ENCODE measurements at regions not wholly inside any gene's neighbourhood (a gene's known extent, or its start where the extent isn't known, plus 50 kb on each side); places are given as distances from the start of the nearest gene placed in this dataset.

- H3K27ac Mint-ChIP-seq (ENCODE audit: low read depth): no peak overlapping the region
- no peak overlapping the region for H3K4me3 Mint-ChIP-seq
- H3K27me3 Mint-ChIP-seq: peaks cover 22% of the 10 kb centered on the region
- H3K9me3 Mint-ChIP-seq: no peaks in the 10 kb centered on the region
- ATAC-seq (replicated peaks; ENCODE audit: extremely low read depth, poor library complexity, severe bottlenecking) (no peak), DNase-seq (ENCODE audit: low spot score in 2 of 2) (no peak)
- H3K4me1 Mint-ChIP-seq: no peaks in the 10 kb centered on the region
- H3K36me3 Mint-ChIP-seq (ENCODE audit: insufficient read depth): peaks cover 2% of the 10 kb centered on the region
Measured at GRCh38 chr12:102702447-102703114, 214.5 kb downstream of the PAH start.

GRCh38 chr12:102696045-102696444 is 215.7 kb upstream of the IGF1 start:
- H3K27me3 Mint-ChIP-seq: peaks cover 33% of the 10 kb centered on the region
- no peak overlapping the region for H3K4me3 Mint-ChIP-seq
- H3K9me3 Mint-ChIP-seq: peaks cover 4% of the 10 kb centered on the region
- H3K27ac Mint-ChIP-seq (ENCODE audit: low read depth): no peak overlapping the region
- H3K4me1 Mint-ChIP-seq: no peaks in the 10 kb centered on the region
- DNase-seq (ENCODE audit: low spot score in 2 of 2) (no peak), ATAC-seq (replicated peaks; ENCODE audit: extremely low read depth, poor library complexity, severe bottlenecking) (no peak)
- H3K36me3 Mint-ChIP-seq (ENCODE audit: insufficient read depth): no peaks in the 10 kb centered on the region

DNA sequence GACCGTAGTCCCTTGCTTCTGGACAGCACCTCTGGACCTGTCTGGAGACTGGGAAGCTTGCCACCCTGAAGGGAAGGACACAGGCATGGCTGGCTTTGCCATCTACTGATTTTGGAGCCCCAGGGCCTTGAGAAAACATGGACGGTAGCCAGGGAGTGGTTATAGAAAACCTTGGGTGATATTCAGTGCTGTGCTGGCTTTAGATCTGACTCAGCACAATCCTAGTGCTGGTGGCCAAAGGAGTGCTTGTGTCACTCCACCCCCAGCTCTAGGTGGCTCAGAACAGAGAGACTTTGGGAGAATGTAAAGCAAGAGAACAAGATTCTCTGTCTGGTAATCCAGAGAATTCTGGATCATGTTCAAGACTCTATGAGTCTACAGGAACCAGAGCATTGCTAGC is 214.5 kb upstream of the IGF1 start:
- no peak for ATAC-seq (replicated peaks; ENCODE audit: extremely low read depth, poor library complexity, severe bottlenecking)
- no peak for DNase-seq (ENCODE audit: low spot score in 2 of 2)
- Mint-ChIP-seq H3K4me1 (no peaks in the 10 kb centered on the region), H3K9me3 (peaks cover 4% of the 10 kb centered on the region), H3K36me3 (ENCODE audit: insufficient read depth) (no peaks in the 10 kb centered on the region), H3K27ac (ENCODE audit: low read depth) (no peak overlapping the region), H3K27me3 (peaks cover 33% of the 10 kb centered on the region), H3K4me3 (no peak overlapping the region)

- Mint-ChIP-seq H3K27ac (ENCODE audit: low read depth) (no peak overlapping the region), H3K27me3 (peaks cover 29% of the 10 kb centered on the region), H3K4me3 (no peak overlapping the region), H3K36me3 (ENCODE audit: insufficient read depth) (no peaks in the 10 kb centered on the region), H3K4me1 (no peaks in the 10 kb centered on the region), H3K9me3 (peaks cover 4% of the 10 kb centered on the region)
- DNase-seq (ENCODE audit: low spot score in 2 of 2) (no peak), ATAC-seq (replicated peaks; ENCODE audit: extremely low read depth, poor library complexity, severe bottlenecking) (no peak)
Measured at GRCh38 chr12:102691773-102692555, 211.6 kb upstream of the IGF1 start.

GRCh38 chr12:102690253-102690652 is 209.9 kb upstream of the IGF1 start:
- ATAC-seq (replicated peaks; ENCODE audit: extremely low read depth, poor library complexity, severe bottlenecking) (no peak), DNase-seq (ENCODE audit: low spot score in 2 of 2) (no peak)
- no peak overlapping the region for H3K4me3 Mint-ChIP-seq
- H3K36me3 Mint-ChIP-seq (ENCODE audit: insufficient read depth): no peaks in the 10 kb centered on the region
- H3K27ac Mint-ChIP-seq (ENCODE audit: low read depth): no peak overlapping the region
- peaks cover 4% of the 10 kb centered on the region for H3K9me3 Mint-ChIP-seq
- H3K27me3 Mint-ChIP-seq: peaks cover 33% of the 10 kb centered on the region
- H3K4me1 Mint-ChIP-seq: no peaks in the 10 kb centered on the region

DNA sequence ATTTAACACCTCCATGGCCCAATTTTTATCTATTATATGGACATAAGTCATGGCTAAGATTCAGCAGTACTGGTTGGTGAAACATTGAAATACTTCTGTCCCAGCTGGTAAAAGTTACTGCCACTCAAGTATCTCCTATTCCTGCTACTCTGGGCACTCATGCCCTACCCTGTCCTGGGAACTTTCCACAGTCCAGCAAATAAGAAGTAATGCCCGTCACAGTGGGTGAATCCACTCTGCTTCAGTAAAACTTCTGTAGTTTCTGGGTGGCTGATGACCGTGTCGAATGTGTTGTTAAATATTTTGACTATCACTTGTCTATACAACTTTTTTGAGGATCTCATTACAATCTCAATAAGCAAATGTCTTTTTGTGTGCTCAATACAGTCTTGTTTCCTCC is 209.3 kb upstream of the IGF1 start:
- Mint-ChIP-seq H3K4me3 (no peak overlapping the region), H3K27ac (ENCODE audit: low read depth) (no peak overlapping the region), H3K9me3 (peaks cover 4% of the 10 kb centered on the region), H3K4me1 (no peaks in the 10 kb centered on the region), H3K27me3 (peaks cover 33% of the 10 kb centered on the region), H3K36me3 (ENCODE audit: insufficient read depth) (no peaks in the 10 kb centered on the region)
- ATAC-seq (replicated peaks; ENCODE audit: extremely low read depth, poor library complexity, severe bottlenecking): no peak
- DNase-seq (ENCODE audit: low spot score in 2 of 2): no peak

DNA sequence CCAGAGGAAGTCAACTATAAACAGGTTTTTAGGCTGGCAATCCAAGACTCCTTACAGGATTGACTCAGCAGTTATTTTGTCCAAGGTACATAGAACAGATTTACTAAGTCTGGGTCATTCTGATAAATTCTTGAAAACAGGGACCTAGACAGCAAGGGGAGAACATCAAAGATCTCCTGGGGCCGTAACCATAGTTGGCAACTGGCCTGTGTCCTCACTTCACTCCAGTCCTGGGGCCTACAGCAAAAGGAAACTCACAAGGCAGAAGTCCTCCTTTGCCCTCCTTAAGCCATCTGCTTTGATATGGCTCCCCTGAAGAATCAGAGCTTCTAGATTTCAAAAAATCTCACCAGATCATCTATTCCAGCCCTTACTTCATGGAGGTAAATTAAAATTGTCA is 207.2 kb upstream of the IGF1 start:
- no peak for DNase-seq (ENCODE audit: low spot score in 2 of 2)
- no peak for ATAC-seq (replicated peaks; ENCODE audit: extremely low read depth, poor library complexity, severe bottlenecking)
- no peaks in the 10 kb centered on the region for H3K4me1 Mint-ChIP-seq
- H3K36me3 Mint-ChIP-seq (ENCODE audit: insufficient read depth): no peaks in the 10 kb centered on the region
- no peaks in the 10 kb centered on the region for H3K9me3 Mint-ChIP-seq
- no peak overlapping the region for H3K4me3 Mint-ChIP-seq
- peaks cover 20% of the 10 kb centered on the region for H3K27me3 Mint-ChIP-seq
- no peak overlapping the region for H3K27ac Mint-ChIP-seq (ENCODE audit: low read depth)

GRCh38 chr12:102685841-102686240 is 205.5 kb upstream of the IGF1 start:
- no peaks in the 10 kb centered on the region for H3K9me3 Mint-ChIP-seq
- H3K27ac Mint-ChIP-seq (ENCODE audit: low read depth): no peak overlapping the region
- no peak for DNase-seq (ENCODE audit: low spot score in 2 of 2)
- no peak for ATAC-seq (replicated peaks; ENCODE audit: extremely low read depth, poor library complexity, severe bottlenecking)
- peaks cover 13% of the 10 kb centered on the region for H3K27me3 Mint-ChIP-seq
- H3K4me3 Mint-ChIP-seq: no peak overlapping the region
- H3K36me3 Mint-ChIP-seq (ENCODE audit: insufficient read depth): no peaks in the 10 kb centered on the region
- no peaks in the 10 kb centered on the region for H3K4me1 Mint-ChIP-seq

- no peak for DNase-seq (ENCODE audit: low spot score in 2 of 2)
- Mint-ChIP-seq H3K9me3 (no peaks in the 10 kb centered on the region), H3K4me1 (no peaks in the 10 kb centered on the region), H3K36me3 (ENCODE audit: insufficient read depth) (no peaks in the 10 kb centered on the region), H3K27me3 (peaks cover 13% of the 10 kb centered on the region), H3K27ac (ENCODE audit: low read depth) (no peak overlapping the region), H3K4me3 (no peak overlapping the region)
- no peak for ATAC-seq (replicated peaks; ENCODE audit: extremely low read depth, poor library complexity, severe bottlenecking)
Measured at GRCh38 chr12:102685172-102685571, 204.8 kb upstream of the IGF1 start.

DNA sequence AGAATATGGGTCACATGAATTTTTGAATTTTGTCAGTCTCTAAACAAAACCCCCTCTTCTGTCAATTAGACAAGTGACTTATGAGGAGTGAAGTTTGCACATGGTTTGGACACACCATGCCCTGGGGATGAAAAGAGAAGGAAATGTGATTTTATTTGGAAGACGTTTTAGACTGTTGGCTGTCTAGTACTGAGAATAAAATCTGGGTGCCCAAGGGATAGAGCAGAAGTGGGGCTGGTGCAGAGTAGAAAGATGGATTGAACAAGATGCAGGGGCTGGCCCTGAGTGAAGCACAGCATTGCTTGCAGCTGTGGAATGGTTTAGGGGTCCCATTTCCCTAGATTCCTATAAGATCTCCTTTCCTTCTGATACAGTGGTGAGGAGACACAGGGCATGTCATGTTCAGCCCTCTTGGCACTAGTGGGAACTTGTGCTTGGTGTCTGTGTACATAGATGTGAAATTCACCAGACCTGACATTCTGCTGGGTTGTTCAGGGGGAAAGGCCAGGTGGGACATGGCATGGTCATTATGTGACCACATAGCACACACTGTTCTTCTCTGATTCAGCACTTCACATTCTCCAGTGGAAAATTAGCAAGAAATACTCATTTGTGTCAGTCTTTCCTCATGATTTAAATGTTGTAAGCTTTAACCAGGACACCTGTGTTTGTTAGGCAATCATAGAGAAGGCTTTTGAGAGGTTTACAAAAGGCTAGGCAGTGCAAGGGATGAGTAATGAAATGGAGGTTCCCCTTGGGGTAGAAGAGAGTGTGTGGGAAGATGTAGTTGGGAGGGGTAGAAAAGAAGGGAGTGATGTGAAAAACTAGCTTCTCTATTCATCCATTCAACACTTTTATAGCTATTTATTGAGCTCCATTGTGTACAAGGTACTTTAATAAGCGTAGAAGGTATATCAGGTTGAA is 202.3 kb upstream of the IGF1 start:
- Mint-ChIP-seq H3K9me3 (no peaks in the 10 kb centered on the region), H3K4me1 (no peaks in the 10 kb centered on the region), H3K27me3 (peaks cover 10% of the 10 kb centered on the region), H3K27ac (ENCODE audit: low read depth) (no peak overlapping the region), H3K4me3 (no peak overlapping the region), H3K36me3 (ENCODE audit: insufficient read depth) (no peaks in the 10 kb centered on the region)
- no peak for DNase-seq (ENCODE audit: low spot score in 2 of 2)
- no peak for ATAC-seq (replicated peaks; ENCODE audit: extremely low read depth, poor library complexity, severe bottlenecking)

DNA sequence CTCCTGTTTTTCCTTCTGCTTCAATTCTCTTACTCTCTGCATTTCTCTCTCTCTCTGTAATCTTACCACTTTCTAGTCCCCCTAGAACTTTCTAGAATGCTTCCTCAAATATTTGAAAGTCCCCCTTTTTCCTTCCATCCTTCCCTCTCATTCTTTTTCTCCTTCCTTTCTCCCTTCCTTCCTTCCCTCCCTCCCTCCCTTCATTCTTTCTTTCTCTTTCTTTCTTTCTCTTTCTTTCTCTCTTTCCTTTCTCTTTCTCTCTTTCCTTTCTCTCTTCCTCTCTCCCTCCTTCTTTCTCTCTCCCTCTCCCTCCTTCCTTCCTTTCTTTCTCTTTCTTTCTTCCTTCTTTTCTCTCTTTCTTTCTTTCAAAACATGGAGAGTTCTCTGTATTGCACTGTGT is 201.4 kb upstream of the IGF1 start:
- H3K27ac Mint-ChIP-seq (ENCODE audit: low read depth): no peak overlapping the region
- H3K9me3 Mint-ChIP-seq: no peaks in the 10 kb centered on the region
- peaks cover 4% of the 10 kb centered on the region for H3K27me3 Mint-ChIP-seq
- ATAC-seq (replicated peaks; ENCODE audit: extremely low read depth, poor library complexity, severe bottlenecking) (no peak), DNase-seq (ENCODE audit: low spot score in 2 of 2) (no peak)
- H3K36me3 Mint-ChIP-seq (ENCODE audit: insufficient read depth): no peaks in the 10 kb centered on the region
- H3K4me1 Mint-ChIP-seq: no peaks in the 10 kb centered on the region
- no peak overlapping the region for H3K4me3 Mint-ChIP-seq

DNA sequence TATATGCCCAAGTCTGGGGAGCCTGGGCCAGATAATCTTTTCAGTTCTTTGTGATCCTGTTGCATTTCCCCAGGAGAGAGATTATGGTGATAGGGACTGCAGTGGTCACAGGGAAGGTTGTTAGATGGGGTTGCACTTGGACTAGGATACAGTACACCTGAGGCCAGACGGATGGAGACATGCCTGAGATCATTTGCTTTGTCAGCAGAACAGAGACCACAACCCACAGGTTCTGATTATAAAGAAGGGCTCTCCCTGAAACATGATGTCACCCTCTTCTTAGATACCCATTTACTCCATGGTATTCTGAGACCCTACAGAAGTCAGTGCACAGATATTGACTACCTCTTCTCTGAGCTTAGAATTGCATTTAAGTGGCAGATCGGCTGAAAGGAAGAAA is 200.9 kb upstream of the IGF1 start:
- peaks cover 2% of the 10 kb centered on the region for H3K9me3 Mint-ChIP-seq
- H3K4me1 Mint-ChIP-seq: no peaks in the 10 kb centered on the region
- H3K4me3 Mint-ChIP-seq: no peak overlapping the region
- H3K36me3 Mint-ChIP-seq (ENCODE audit: insufficient read depth): no peaks in the 10 kb centered on the region
- no peak for DNase-seq (ENCODE audit: low spot score in 2 of 2)
- H3K27ac Mint-ChIP-seq (ENCODE audit: low read depth): no peak overlapping the region
- no peak for ATAC-seq (replicated peaks; ENCODE audit: extremely low read depth, poor library complexity, severe bottlenecking)
- H3K27me3 Mint-ChIP-seq: peaks cover 7% of the 10 kb centered on the region

Data from central memory CD8-positive, alpha-beta T cell (primary cell).